ENCODE measurements at regions not wholly inside any gene's neighbourhood (a gene's known extent, or its start where the extent isn't known, plus 50 kb on each side); places are given as distances from the start of the nearest gene placed in this dataset.

- no peak for ATAC-seq
- CTCF ChIA-PET, result interaction anchor here (1.6 kb wide), 1 partner anchor 10 kb away, joined by 3 read pairs; no protein-coding TSS in a partner anchor
- H3K27ac ChIP-seq (ENCODE audit: control insufficient read depth, insufficient read depth), result no peak overlapping the region
- no peaks in the 10 kb centered on the region for H3K36me3 ChIP-seq (ENCODE audit: control insufficient read depth in 2 of 2, insufficient read depth in 2 of 2, low read length in 1 of 2)
- in situ Hi-C loops (cut with MboI) (no loop called here), intact Hi-C loops (cut with micrococcal nuclease; ENCODE audit: unreplicated experiment) (no loop called here)
- H3K4me1 ChIP-seq (ENCODE audit: control insufficient read depth, insufficient read depth, low read length), result no peaks in the 10 kb centered on the region
- POLR2A ChIA-PET, result interaction anchor here (0.7 kb wide), 1 partner anchor 280 kb away, joined by 16 read pairs; no protein-coding TSS in a partner anchor
- no peak for FAIRE-seq
- SMC1A ChIA-PET (ENCODE audit: uncharacterized antibody, unreplicated experiment), result no interaction called here
- no peak overlapping the region for H2AFZ ChIP-seq (ENCODE audit: control insufficient read depth, low read depth, low read length)
- BruUV-seq (replicated peaks), result no TSS peak
- H4K20me1 ChIP-seq (ENCODE audit: control insufficient read depth, insufficient read depth), result no peaks in the 10 kb centered on the region
- H3K4me2 ChIP-seq (ENCODE audit: control insufficient read depth, insufficient read depth), result no peak overlapping the region
- H3K27me3 ChIP-seq (replicated peaks in 1 of 2; ENCODE audit: control insufficient read depth in 2 of 2, insufficient read depth in 2 of 2, low read length in 1 of 2), result no peaks in the 10 kb centered on the region
- RAD21 ChIA-PET (ENCODE audit: unreplicated experiment), result no interaction called here
- TF ChIP-seq STAT1 (conservative IDR thresholded peaks at IDR 0.05), result no peak
- no peak for TF ChIP-seq BHLHE40 (IDR thresholded peaks at IDR 0.05; ENCODE audit: borderline replicate concordance in 1 of 2, low read depth in 2 of 2, low read length in 1 of 2)
- no peak for TF ChIP-seq YBX1 (IDR thresholded peaks at IDR 0.05)
- TF ChIP-seq IKZF1 (conservative IDR thresholded peaks at IDR 0.05), result no peak
- TF ChIP-seq TAF1 (IDR thresholded peaks at IDR 0.05; ENCODE audit: borderline replicate concordance, low read depth, low read length), result no peak
- no peak for TF ChIP-seq NKRF (conservative IDR thresholded peaks at IDR 0.05)
- TF ChIP-seq NR2F1 (conservative IDR thresholded peaks at IDR 0.05), result no peak
- no peak for TF ChIP-seq NFYA (IDR thresholded peaks at IDR 0.05; ENCODE audit: borderline replicate concordance, low read depth, low read length)
- no peak for DNase-seq (ENCODE audit: low read depth, low spot score)
- no peaks in the 10 kb centered on the region for H3K9me3 ChIP-seq (replicated peaks; ENCODE audit: control insufficient read depth, insufficient read depth, low read length)
- WGBS (ENCODE audit: insufficient coverage, insufficient replicate concordance, low lambda C conversion rate, missing lambda C conversion rate), result 12% methylated on average over 7 of the region's 8 CpGs
- no peak overlapping the region for H3K4me3 ChIP-seq
- no peak overlapping the region for H3K9ac ChIP-seq (ENCODE audit: control insufficient read depth, insufficient read depth, low read length)
- H3K79me2 ChIP-seq (ENCODE audit: control insufficient read depth, insufficient read depth, low read length), result no peaks in the 10 kb centered on the region
These were observed 53.5 kb upstream of the FAM9B start for GRCh38 chrX:9087271-9088040.

All from GM12878 (cell line).